ENCODE measurements at regions not wholly inside any gene's neighbourhood (a gene's known extent, or its start where the extent isn't known, plus 50 kb on each side); places are given as distances from the start of the nearest gene placed in this dataset.
"Not testable (repeated sequence)": the region's sequence is repeated elsewhere in the genome, so short reads cannot be mapped to it uniquely, and the experiment has no call there.

GRCh38 chr15:62506217-62506805, 341.2 kb upstream of the C2CD4B start:
- no peak for DNase-seq (ENCODE audit: low spot score)

DNA sequence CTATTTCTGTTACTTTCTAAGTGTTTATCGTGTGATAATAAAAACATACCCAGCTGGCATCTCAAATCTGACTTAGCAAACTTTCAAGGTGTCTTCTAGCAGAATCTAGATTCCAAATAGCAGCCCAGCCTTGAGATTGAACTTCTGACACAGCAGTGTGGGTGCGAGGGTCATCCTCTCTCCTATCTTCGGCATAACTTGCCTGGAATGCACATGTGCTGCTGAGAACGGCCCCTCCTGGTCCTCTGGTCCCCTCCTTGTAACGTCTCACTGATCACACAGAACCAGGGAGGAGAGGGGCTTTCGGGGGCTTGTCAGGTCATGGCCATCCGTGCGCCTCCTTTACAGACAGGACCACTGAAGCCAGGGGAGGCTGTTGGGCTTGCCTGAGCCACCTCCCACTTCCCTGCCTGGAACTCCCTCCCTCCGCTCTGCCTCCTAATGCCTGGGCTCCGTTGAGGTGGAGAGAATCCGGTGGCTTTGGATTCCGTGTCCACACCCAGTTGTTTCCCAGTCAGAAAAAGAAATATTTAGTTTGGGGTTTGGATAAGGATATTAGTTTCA, 344.4 kb upstream of the C2CD4B start:
- no peak for DNase-seq (ENCODE audit: low spot score)

DNA sequence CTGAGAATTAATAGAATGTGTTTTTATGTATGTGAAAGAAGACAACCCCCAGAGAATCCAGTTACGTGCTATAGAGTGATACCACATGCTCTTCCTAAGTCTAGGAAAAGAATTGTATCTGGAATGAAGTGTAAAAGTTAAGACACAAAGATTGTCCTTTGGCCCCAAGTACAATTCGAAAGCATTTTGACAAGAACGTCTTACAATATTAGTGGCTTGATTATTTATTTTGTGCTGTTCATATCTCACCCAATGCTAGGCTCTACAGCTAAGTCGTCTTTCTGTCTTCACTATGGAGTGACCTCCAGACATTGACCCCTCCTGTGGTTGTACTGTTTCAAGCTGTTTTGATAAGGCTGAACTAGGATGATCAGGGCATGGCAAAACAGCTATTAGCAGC, 345.7 kb upstream of the C2CD4B start:
- no peak for DNase-seq (ENCODE audit: low spot score)

DNA sequence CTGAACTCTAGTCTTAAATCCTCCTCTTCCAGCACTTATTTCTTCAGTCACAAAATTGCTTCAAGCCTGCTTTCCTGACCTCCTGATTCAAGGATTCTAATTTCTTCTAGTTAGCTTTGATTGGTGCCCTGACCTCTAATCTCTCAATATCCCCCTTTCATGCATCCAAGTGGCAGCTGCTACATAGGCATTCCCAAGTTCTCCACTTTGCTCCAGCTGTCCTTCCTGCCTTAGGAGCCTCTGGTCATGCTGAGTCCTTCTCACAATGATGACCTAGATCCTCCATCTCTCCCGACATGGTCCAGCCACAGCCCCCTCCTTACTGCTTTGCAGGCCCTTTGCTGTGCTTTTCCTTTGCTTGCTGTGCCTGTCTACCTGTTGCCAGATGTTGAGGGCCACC, 347.8 kb upstream of the C2CD4B start:
- DNase-seq (ENCODE audit: low spot score): no peak

GRCh38 chr15:62513893-62514292, 348.8 kb upstream of the C2CD4B start:
- DNase-seq (ENCODE audit: low spot score): no peak

GRCh38 chr15:62515696-62516395, 350.8 kb upstream of the C2CD4B start:
- DNase-seq (ENCODE audit: low spot score): no peak

DNA sequence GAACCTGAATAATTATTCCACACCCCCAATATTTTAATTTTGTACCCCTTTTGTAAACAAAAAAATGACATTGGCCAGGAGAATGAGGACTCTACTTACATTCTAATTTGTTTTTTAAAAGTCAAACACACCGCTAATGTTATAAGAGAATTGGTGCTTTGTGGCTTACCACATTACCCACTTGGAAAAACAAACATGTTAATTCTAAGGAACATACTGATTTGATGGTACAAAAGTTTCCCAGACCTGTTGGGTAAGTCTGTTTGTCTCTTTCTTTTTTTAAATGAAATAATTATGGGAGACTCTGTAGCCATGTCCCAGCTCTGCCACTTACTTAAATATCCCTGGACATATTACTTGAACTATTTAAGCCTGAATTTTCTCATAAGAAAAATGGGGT, 352.5 kb upstream of the C2CD4B start:
- DNase-seq (ENCODE audit: low spot score): no peak

- DNase-seq (ENCODE audit: low spot score): not testable (repeated sequence)
Observed at GRCh38 chr15:62518666-62519065, 353.6 kb upstream of the C2CD4B start.

- no peak for DNase-seq (ENCODE audit: low spot score)
Observed at GRCh38 chr15:62519900-62520299, 354.8 kb upstream of the C2CD4B start.

- no peak for DNase-seq (ENCODE audit: low spot score)
Observed at GRCh38 chr15:62520887-62521286, 355.8 kb upstream of the C2CD4B start.

DNA sequence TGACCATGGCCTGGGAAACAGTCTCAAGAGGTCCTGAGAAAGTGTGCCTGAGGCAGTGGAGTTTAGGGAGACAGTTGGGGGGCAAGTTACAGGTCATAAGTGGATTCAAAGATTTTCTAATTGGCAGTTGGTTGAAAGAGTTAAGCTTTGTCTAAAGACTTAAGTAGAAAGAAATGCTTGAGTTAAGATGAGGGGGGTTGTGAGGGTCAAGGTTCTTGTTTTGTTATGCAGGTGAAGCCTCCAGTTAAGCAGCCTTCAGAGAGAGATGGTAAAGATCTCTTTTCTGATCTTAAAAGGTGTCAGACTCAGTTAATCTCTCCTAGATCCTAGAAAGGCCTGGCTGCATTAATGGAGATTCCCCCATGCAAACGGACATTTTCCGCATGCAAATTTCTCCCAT, 356.3 kb upstream of the C2CD4B start:
- DNase-seq (ENCODE audit: low spot score): no peak

GRCh38 chr15:62524848-62525247, 359.8 kb upstream of the C2CD4B start:
- DNase-seq (ENCODE audit: low spot score): no peak

DNA sequence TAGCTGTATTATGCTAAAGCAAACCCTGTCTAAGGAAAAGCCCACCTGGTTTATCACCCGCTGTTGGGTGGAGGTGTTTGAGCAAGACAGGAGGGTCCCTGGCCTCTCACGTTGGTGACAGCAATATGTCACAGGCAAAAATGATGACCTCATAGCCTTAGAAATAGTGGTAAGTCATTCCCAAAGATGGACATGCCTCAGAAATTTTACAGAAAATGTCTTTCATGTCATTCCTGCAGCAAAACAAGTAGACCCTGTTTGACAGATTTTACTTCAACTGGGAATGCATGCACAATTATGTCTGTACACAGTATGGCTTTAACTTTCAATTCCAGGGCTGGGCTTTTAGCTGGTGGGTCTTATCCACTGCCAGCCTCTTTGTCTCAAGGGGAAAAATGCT, 362.3 kb upstream of the C2CD4B start:
- DNase-seq (ENCODE audit: low spot score): no peak

DNA sequence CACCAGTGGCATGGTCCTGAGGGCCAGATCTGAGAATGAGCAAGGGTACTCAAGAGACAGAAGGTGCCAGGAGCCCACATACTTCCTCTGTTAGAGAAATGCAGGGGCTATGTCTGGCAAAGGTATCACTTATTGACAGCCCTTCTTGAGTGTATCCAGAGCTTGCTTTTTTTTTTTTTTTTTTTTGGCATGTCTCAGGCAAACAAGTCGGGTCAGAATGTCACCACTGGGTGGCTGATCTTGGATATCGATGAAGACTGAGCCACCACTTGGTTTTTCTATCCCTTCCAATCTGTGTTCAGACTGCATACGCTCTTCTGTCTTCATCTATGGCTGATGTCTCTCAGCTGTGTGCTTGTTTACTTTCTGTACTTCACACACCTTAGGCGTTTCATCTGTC, 363.4 kb upstream of the C2CD4B start:
- no peak for DNase-seq (ENCODE audit: low spot score)

- DNase-seq (ENCODE audit: low spot score): no peak
Observed at GRCh38 chr15:62532367-62532766, 367.3 kb upstream of the C2CD4B start.

GRCh38 chr15:62533687-62534086, 368.6 kb upstream of the C2CD4B start:
- DNase-seq (ENCODE audit: low spot score): no peak

GRCh38 chr15:62534996-62535395, 369.9 kb upstream of the C2CD4B start:
- DNase-seq (ENCODE audit: low spot score): no peak

- no peak for DNase-seq (ENCODE audit: low spot score)
Observed at GRCh38 chr15:62539236-62539635, 374.2 kb upstream of the C2CD4B start.

DNA sequence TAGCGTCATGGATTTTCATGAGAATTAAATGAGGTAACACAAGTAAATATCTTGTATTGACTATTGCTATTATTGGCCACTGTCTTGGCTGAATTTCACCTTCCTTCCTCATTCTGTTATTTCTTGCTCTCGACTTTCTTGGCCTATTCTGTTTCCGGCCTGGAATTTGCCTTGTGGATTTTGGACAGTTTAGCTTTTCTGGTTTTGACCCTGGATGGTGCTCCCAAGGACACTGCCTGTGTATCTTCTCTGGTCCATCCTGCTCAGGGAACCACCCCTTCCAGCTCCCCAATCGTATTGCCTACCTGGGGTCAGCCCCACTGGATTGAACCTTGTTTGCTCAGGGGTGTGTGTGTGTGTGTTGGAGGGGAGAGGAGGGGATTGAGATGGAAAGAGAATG, 376.2 kb upstream of the C2CD4B start:
- no peak for DNase-seq (ENCODE audit: low spot score)

DNA sequence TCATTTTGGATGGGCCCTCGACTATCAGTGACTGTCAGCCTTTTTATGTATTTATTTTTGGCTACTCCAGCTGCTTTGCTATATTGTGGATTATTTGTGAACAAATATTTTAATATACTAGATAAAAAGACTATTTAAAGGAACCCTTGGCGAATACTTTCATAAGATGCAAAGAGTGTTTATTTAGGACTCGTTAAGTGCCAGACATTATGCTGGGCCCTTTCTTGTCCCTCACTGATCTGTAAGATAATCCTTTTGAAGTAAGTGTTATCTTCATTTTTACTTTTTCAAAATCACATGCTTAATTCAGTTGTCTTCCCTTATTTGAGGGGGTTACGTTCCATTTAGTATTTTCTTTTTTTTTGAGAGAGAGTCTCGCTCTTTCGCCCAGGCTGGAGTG, 376.8 kb upstream of the C2CD4B start:
- DNase-seq (ENCODE audit: low spot score): no peak

DNA sequence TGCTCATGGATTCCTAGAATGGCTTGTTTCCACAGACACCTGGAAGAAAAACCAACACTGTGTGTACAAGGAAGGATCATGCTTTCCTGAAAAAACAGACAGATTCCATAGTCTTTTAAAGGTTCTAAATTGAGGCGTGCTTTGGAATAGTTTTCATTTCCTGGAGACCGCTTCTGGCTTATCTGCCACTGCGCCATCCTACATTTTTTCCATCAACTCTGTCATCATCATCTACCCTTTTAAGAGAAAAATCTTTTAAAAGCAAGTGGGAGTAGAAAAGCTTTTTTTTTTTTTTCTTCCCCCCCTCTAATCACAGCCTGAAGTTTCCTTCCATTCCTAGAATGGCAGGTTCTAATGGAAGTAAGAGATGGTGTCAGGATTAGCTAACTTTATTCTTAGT, 379.4 kb upstream of the C2CD4B start:
- no peak for DNase-seq (ENCODE audit: low spot score)

DNA sequence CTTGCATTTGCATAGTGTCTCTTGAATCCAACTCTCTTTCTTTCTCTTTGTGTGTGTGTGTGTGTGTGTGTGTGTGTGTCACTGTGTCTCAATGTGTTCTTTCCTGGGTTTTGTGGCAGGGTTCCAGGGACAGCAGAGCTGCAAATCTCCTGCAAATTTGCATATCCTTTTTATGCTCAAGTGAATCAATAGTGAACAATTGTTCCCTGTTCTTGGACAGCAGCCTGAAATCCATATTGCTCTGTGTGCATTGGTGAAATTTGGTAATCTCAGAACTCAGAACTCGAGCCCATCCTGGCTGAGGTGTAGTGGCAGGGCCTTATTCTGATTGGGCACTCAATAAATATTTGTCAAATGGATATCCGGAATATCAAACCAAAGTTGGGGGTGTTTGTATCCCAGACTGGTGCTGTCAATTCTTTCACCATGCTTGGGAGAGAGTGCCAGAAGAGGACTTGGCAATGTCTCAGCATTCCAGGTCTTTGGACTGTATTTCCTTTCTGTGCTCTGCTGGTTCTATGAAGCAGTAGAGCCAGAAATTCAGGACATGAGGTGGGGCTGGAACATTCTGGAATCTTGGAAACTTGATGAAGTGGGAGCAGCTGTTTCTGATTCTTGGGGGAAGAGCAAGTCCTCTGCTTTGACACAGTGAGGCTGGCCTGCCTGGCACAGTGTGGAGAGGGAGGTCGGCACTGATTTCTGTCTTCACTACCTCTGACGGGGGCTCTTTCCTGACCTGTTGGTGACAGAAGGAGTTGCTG, 380.6 kb upstream of the C2CD4B start:
- peak; percentile 73 for DNase-seq (ENCODE audit: low spot score)

- DNase-seq (ENCODE audit: low spot score): no peak
Observed at GRCh38 chr15:62546628-62547027, 381.5 kb upstream of the C2CD4B start.
